ENCODE measurements at regions not wholly inside any gene's neighbourhood (a gene's known extent, or its start where the extent isn't known, plus 50 kb on each side); places are given as distances from the start of the nearest gene placed in this dataset.

- H3K36me3 ChIP-seq = no peaks in the 10 kb centered on the region
- no peaks in the 10 kb centered on the region for H3K9me3 ChIP-seq
- H3K4me3 ChIP-seq = no peak overlapping the region
- DNase-seq (no peak), ATAC-seq (no peak)
- no peaks in the 10 kb centered on the region for H3K27me3 ChIP-seq
- TF ChIP-seq CTCF (IDR thresholded peaks at IDR 0.05 in 4 of 5, conservative IDR thresholded peaks at IDR 0.05 in 1 of 5) (no peak), POLR2A (IDR thresholded peaks at IDR 0.05) (no peak)
- intact Hi-C loops (cut with DNase I; ENCODE audit: low total_unique reads) = no loop called here
- in situ Hi-C loops (cut with MboI; ENCODE audit: low sequenced_read_pairs in 4 of 4) = no loop called here
- no peaks in the 10 kb centered on the region for H3K4me1 ChIP-seq
- no peak overlapping the region for H3K27ac ChIP-seq
Measured at GRCh38 chr12:28065889-28066630, 93.5 kb upstream of the PTHLH start.

- H3K36me3 ChIP-seq = no peaks in the 10 kb centered on the region
- TF ChIP-seq POLR2A (IDR thresholded peaks at IDR 0.05) (no peak), CTCF (IDR thresholded peaks at IDR 0.05 in 4 of 5, conservative IDR thresholded peaks at IDR 0.05 in 1 of 5) (no peak)
- H3K27me3 ChIP-seq = no peaks in the 10 kb centered on the region
- no peak overlapping the region for H3K4me3 ChIP-seq
- no peaks in the 10 kb centered on the region for H3K4me1 ChIP-seq
- H3K27ac ChIP-seq = no peak overlapping the region
- intact Hi-C loops (cut with DNase I; ENCODE audit: low total_unique reads) = no loop called here
- DNase-seq = no peak
- no peaks in the 10 kb centered on the region for H3K9me3 ChIP-seq
- no peak for ATAC-seq
- in situ Hi-C loops (cut with MboI; ENCODE audit: low sequenced_read_pairs in 4 of 4) = no loop called here
Measured at GRCh38 chr12:28066879-28067278, 94.3 kb upstream of the PTHLH start.

GRCh38 chr12:28068467-28068866 lies 95.9 kb upstream of the PTHLH start:
- intact Hi-C loops (cut with DNase I; ENCODE audit: low total_unique reads) = no loop called here
- Histone ChIP-seq H3K27ac (no peak overlapping the region), H3K36me3 (no peaks in the 10 kb centered on the region), H3K4me1 (no peaks in the 10 kb centered on the region), H3K27me3 (no peaks in the 10 kb centered on the region), H3K9me3 (no peaks in the 10 kb centered on the region), H3K4me3 (no peak overlapping the region)
- TF ChIP-seq POLR2A (IDR thresholded peaks at IDR 0.05) (no peak), CTCF (IDR thresholded peaks at IDR 0.05 in 4 of 5, conservative IDR thresholded peaks at IDR 0.05 in 1 of 5) (no peak)
- ATAC-seq (no peak), DNase-seq (no peak)
- in situ Hi-C loops (cut with MboI; ENCODE audit: low sequenced_read_pairs in 4 of 4) = no loop called here

- intact Hi-C loops (cut with DNase I; ENCODE audit: low total_unique reads) = no loop called here
- ATAC-seq = no peak
- in situ Hi-C loops (cut with MboI; ENCODE audit: low sequenced_read_pairs in 4 of 4) = no loop called here
Measured at GRCh38 chr12:28079539-28079938, 107.0 kb upstream of the PTHLH start.

More at GRCh38 chr12:28079539-28079938, 107.0 kb upstream of the PTHLH start:
- Histone ChIP-seq H3K36me3 (no peaks in the 10 kb centered on the region), H3K4me1 (no peaks in the 10 kb centered on the region), H3K27ac (no peak overlapping the region), H3K27me3 (no peaks in the 10 kb centered on the region), H3K4me3 (no peak overlapping the region), H3K9me3 (no peaks in the 10 kb centered on the region)
- TF ChIP-seq CTCF (IDR thresholded peaks at IDR 0.05 in 4 of 5, conservative IDR thresholded peaks at IDR 0.05 in 1 of 5) = no peak
- no peak for TF ChIP-seq POLR2A (IDR thresholded peaks at IDR 0.05)
- no peak for DNase-seq
